ENCODE measurements at regions not wholly inside any gene's neighbourhood (a gene's known extent, or its start where the extent isn't known, plus 50 kb on each side); places are given as distances from the start of the nearest gene placed in this dataset.

GRCh38 chr2:225797394-225797793 lies 397.9 kb downstream of the NYAP2 start:
- DNase-seq (ENCODE audit: low spot score): no peak
- no peak for TF ChIP-seq CTCF (IDR thresholded peaks at IDR 0.05; ENCODE audit: extremely low read depth, insufficient read depth, missing control alignments)
- in situ Hi-C loops (cut with MboI; ENCODE audit: low pct_unique_long_range_greater_than_20kb, low sequenced_read_pairs, unreplicated experiment): no loop called here

- DNase-seq (ENCODE audit: low spot score): no peak
- no peak for TF ChIP-seq CTCF (IDR thresholded peaks at IDR 0.05; ENCODE audit: extremely low read depth, insufficient read depth, missing control alignments)
- in situ Hi-C loops (cut with MboI; ENCODE audit: low pct_unique_long_range_greater_than_20kb, low sequenced_read_pairs, unreplicated experiment): no loop called here
Measured at GRCh38 chr2:225794652-225795400, 395.3 kb downstream of the NYAP2 start.

- in situ Hi-C loops (cut with MboI; ENCODE audit: low pct_unique_long_range_greater_than_20kb, low sequenced_read_pairs, unreplicated experiment): no loop called here
- TF ChIP-seq CTCF (IDR thresholded peaks at IDR 0.05; ENCODE audit: extremely low read depth, insufficient read depth, missing control alignments): no peak
- no peak for DNase-seq (ENCODE audit: low spot score)
Measured at GRCh38 chr2:225793736-225794550, 394.4 kb downstream of the NYAP2 start.

GRCh38 chr2:225788571-225789094 lies 389.1 kb downstream of the NYAP2 start:
- no peak for DNase-seq (ENCODE audit: low spot score)
- TF ChIP-seq CTCF (IDR thresholded peaks at IDR 0.05; ENCODE audit: extremely low read depth, insufficient read depth, missing control alignments): no peak
- in situ Hi-C loops (cut with MboI; ENCODE audit: low pct_unique_long_range_greater_than_20kb, low sequenced_read_pairs, unreplicated experiment): no loop called here

- in situ Hi-C loops (cut with MboI; ENCODE audit: low pct_unique_long_range_greater_than_20kb, low sequenced_read_pairs, unreplicated experiment): no loop called here
- no peak for DNase-seq (ENCODE audit: low spot score)
- no peak for TF ChIP-seq CTCF (IDR thresholded peaks at IDR 0.05; ENCODE audit: extremely low read depth, insufficient read depth, missing control alignments)
Measured at GRCh38 chr2:225787497-225787896, 388.0 kb downstream of the NYAP2 start.

DNA sequence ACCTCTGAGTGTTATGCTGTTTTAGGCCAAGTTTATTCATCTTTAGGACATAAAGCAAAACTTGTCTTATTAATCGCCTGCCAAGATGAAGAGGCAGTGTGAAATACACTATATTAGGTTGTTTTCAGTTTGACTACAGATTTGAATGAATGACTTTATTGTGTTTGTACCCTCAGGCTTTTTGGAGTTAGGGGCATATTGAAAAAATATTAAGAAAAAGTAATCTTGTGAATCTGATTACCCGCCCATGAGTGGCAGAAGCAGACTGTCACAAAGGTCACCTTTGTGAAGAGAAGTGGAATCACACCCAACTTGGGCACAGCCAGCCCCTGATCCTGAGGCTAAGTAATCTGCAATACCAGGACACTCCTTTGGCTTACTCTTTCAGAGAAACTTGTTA lies 382.5 kb downstream of the NYAP2 start:
- no peak for TF ChIP-seq CTCF (IDR thresholded peaks at IDR 0.05; ENCODE audit: extremely low read depth, insufficient read depth, missing control alignments)
- in situ Hi-C loops (cut with MboI; ENCODE audit: low pct_unique_long_range_greater_than_20kb, low sequenced_read_pairs, unreplicated experiment): no loop called here
- no peak for DNase-seq (ENCODE audit: low spot score)
